ENCODE measurements at regions not wholly inside any gene's neighbourhood (a gene's known extent, or its start where the extent isn't known, plus 50 kb on each side); places are given as distances from the start of the nearest gene placed in this dataset.

- TF ChIP-seq CTCF (IDR thresholded peaks at IDR 0.05; ENCODE audit: low read length) (no peak), EZH2 (optimal IDR thresholded peaks at IDR 0.05; ENCODE audit: low read depth, low read length) (no peak)
Observed at GRCh38 chr6:115618256-115618655, 442.4 kb downstream of the FRK start.
